ENCODE measurements at regions not wholly inside any gene's neighbourhood (a gene's known extent, or its start where the extent isn't known, plus 50 kb on each side); places are given as distances from the start of the nearest gene placed in this dataset.

DNA sequence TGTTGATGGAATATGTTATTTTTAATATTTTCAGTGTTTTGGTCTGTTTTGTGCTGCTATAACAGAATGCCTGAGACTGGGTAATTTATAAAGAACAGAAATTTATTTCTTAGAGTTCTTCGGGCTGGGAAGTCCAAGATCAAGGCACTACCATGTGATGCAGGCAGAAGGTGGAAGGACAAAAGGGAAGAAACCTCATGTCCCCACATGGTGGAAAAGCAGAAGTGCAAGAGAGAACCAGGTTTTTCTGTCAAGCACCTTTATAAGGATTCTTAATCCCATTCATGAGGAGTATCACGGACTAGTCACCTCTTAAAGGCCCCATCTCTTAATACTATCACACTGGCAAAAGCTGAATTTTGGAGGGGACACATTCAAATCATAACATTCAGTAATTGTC lies 57.9 kb upstream of the EPHB3 start:
- intact Hi-C loops (cut with DNase I): no loop called here
- no peak for DNase-seq (ENCODE audit: low spot score)

DNA sequence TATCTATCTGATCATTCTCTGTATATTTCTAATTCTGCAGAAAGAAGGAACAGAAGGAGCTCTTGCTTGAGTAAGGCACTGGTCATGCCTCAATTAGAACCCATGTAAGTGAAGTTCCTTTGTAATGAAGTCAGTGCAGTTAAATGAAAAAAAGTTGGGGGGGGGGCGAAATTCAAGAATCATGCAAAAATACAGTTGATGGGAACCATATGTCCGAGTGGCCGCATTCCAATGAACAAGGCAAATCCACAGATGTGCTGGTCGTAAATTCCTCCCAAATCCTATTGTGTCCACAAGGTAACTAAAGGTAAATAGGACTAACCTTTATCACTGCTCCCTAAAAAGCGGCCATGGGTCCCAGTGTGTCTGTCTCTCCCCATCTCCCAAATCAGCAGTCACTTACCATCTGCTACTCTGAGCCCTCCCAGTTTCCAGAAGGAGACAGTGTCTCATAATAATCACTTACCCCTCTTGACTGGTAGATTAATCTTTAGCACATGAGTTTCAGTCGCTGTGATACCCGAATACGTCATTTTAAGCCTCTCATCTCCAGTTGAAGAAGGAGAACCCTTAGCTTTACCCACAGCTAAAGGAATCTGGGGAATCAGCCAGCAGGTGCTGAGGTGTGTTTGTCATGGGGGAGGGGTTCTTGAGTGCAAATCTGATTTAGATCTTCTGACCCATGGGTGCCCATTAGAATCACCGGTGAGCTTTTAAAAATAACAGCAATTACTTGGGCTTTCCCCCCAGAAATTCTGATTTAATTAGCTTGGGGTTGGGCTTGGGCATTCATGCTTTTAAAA lies 56.3 kb upstream of the EPHB3 start:
- intact Hi-C loops (cut with DNase I): no loop called here
- DNase-seq (ENCODE audit: low spot score): no peak

DNA sequence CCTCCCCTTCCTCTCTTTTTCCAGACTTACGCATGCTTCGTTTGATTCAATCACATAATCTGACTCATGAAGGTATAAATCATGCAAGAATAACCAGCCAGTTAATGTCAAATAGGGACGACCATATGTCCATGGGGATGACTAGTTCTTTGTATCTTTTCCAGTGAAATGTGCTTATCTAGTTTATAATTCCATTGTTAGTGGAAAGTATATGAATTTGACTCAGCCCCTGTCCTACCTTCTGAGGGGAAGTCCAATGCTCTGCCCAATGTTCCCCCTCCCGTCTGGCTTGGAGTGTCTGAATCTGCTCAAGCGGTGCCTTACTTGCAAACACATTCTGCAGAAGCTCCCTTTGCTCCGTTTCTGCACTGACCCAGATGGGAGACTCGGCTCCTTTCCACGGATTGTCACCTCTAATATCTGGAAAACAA lies 55.0 kb upstream of the EPHB3 start:
- intact Hi-C loops (cut with DNase I): no loop called here
- DNase-seq (ENCODE audit: low spot score): no peak

DNA sequence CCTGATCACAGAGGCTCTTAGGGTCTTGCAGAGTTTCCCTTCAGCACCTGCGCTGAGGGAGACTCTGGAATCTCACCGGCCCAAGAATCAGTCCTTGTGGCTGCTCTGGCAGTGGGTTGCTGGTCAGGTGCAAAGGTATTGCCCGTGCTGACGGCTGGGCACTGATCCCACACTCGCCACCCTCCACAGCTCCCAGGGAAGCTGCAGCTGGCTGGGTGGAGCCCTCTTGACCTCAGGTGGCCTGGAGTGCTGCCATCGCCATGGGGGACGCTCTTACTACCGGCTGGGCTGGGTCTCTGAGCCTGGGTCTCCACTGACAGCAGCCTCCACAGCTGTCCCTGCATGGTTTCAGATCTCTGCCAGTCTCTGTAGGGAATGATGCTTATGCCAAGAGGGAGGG lies 52.6 kb upstream of the EPHB3 start:
- intact Hi-C loops (cut with DNase I): no loop called here
- no peak for DNase-seq (ENCODE audit: low spot score)

DNA sequence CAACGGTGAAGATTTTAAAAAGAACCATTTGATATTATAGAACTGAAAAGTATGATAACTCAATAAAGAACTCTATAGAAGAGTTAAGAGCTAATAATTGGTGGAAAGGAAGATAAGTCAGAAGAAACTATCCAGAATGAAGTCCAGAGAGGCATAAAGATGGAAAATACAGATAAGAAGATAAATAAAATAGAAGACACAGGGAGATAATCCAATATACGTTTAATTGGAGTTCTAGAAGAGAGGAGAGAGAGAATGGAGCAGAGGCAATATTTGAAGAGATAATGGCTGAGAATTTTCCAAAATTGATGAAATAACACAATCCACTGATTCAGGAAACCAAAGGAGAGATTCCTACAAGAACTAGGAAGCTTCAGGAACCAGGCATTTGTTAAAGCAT lies 49.8 kb upstream of the EPHB3 start:
- intact Hi-C loops (cut with DNase I): loop anchor here (5.0 kb wide), 2 partner anchors 44 to 94 kb away; no protein-coding TSS in a partner anchor

More for the DNA sequence above, 49.8 kb upstream of the EPHB3 start:
- no peak for DNase-seq (ENCODE audit: low spot score)
